ENCODE measurements at regions not wholly inside any gene's neighbourhood (a gene's known extent, or its start where the extent isn't known, plus 50 kb on each side); places are given as distances from the start of the nearest gene placed in this dataset.

GRCh38 chr17:68131456-68131855 lies 95.9 kb downstream of the KPNA2 start:
- TF ChIP-seq POLR2A (IDR thresholded peaks at IDR 0.05) (no peak), CTCF (IDR thresholded peaks at IDR 0.05) (no peak)
- H3K9me3 ChIP-seq, result no peaks in the 10 kb centered on the region
- H3K36me3 ChIP-seq, result peaks cover 0 to 4% (median under 1%) of the 10 kb centered on the region in 4 donors
- H3K27ac ChIP-seq, result no peak overlapping the region
- intact Hi-C loops (cut with DNase I), result no loop called here
- ATAC-seq (no peak), DNase-seq (no peak)
- 100% methylated on average over 1 of the region's 1 CpG for WGBS (ENCODE audit: insufficient coverage, low coverage, low lambda C conversion rate, missing lambda C conversion rate)
- no peaks in the 10 kb centered on the region for H3K27me3 ChIP-seq
- no peak overlapping the region for H3K4me3 ChIP-seq
- no peaks in the 10 kb centered on the region for H3K4me1 ChIP-seq

GRCh38 chr17:68133346-68134045 lies 98.0 kb downstream of the KPNA2 start:
- H3K9me3 ChIP-seq, result no peaks in the 10 kb centered on the region
- H3K4me3 ChIP-seq, result no peak overlapping the region
- intact Hi-C loops (cut with DNase I), result no loop called here
- ATAC-seq, result peak in 1 of 4 donors; percentile 28
- no peaks in the 10 kb centered on the region for H3K4me1 ChIP-seq
- H3K27ac ChIP-seq, result no peak overlapping the region
- no peak for DNase-seq
- H3K27me3 ChIP-seq, result no peaks in the 10 kb centered on the region
- WGBS (ENCODE audit: insufficient coverage, low coverage, low lambda C conversion rate, missing lambda C conversion rate), result 68% methylated on average over 6 of the region's 11 CpGs
- no peak for TF ChIP-seq POLR2A (IDR thresholded peaks at IDR 0.05)
- H3K36me3 ChIP-seq, result peaks cover 0 to 4% (median 0%) of the 10 kb centered on the region in 4 donors

- ATAC-seq, result peak in 1 of 4 donors; percentile 40
- WGBS (ENCODE audit: insufficient coverage, low coverage, low lambda C conversion rate, missing lambda C conversion rate), result 70% methylated on average over 3 of the region's 23 CpGs
- intact Hi-C loops (cut with DNase I), result no loop called here
Observed at GRCh38 chr17:68134046-68134637, 98.6 kb downstream of the KPNA2 start.

GRCh38 chr17:68134731-68135130 lies 99.2 kb downstream of the KPNA2 start:
- ATAC-seq (peak in 2 of 4 donors; percentile 16 to 45), DNase-seq (no peak)
- Histone ChIP-seq H3K36me3 (peaks cover 0 to 4% (median 0%) of the 10 kb centered on the region in 4 donors), H3K27ac (no peak overlapping the region), H3K4me1 (no peaks in the 10 kb centered on the region), H3K27me3 (no peaks in the 10 kb centered on the region), H3K4me3 (no peak overlapping the region), H3K9me3 (no peaks in the 10 kb centered on the region)
- intact Hi-C loops (cut with DNase I), result no loop called here
- TF ChIP-seq CTCF (IDR thresholded peaks at IDR 0.05) (no peak), POLR2A (IDR thresholded peaks at IDR 0.05) (no peak)
- 94% methylated on average over 6 of the region's 20 CpGs for WGBS (ENCODE audit: insufficient coverage, low coverage, low lambda C conversion rate, missing lambda C conversion rate)

More at GRCh38 chr17:68134046-68134637, 98.6 kb downstream of the KPNA2 start:
- no peaks in the 10 kb centered on the region for H3K27me3 ChIP-seq
- H3K9me3 ChIP-seq, result no peaks in the 10 kb centered on the region
- no peaks in the 10 kb centered on the region for H3K4me1 ChIP-seq
- no peak for DNase-seq
- no peak for TF ChIP-seq CTCF (IDR thresholded peaks at IDR 0.05)
- TF ChIP-seq POLR2A (IDR thresholded peaks at IDR 0.05), result no peak
- H3K4me3 ChIP-seq, result no peak overlapping the region
- H3K36me3 ChIP-seq, result peaks cover 0 to 4% (median 0%) of the 10 kb centered on the region in 4 donors
- no peak overlapping the region for H3K27ac ChIP-seq
